PC-9 (cell line): ENCODE measurements at regions not wholly inside any gene's neighbourhood (a gene's known extent, or its start where the extent isn't known, plus 50 kb on each side); places are given as distances from the start of the nearest gene placed in this dataset.

Experiments
- BruUV-seq: library from RNA; stranded (reverse); fragments of 400-500 nt; replicated peaks from 2 replicates; lab custom pipeline; 2021; lab: Mats Ljungman, UMichigan
- CTCF ChIA-PET: fragments of 300-600 bp; sonication (Branson Sonifier 250); formaldehyde crosslinking; loops from one replicate; lab custom pipeline; 2022; ENCODE audit warnings: antibody characterized with exemption; lab: Charles Lee
- POLR2A ChIA-PET: fragments of 300-600 bp; sonication (Branson Sonifier 250); formaldehyde crosslinking; loops from one replicate; lab custom pipeline; 2022; ENCODE audit warnings: antibody characterized with exemption; ENCODE audit not compliant: unreplicated experiment; lab: Charles Lee
- DNase-seq, 2 experiments: peaks; one replicate each; pipeline versions ENCODE4 v3.0.0 to v3.0.0-alpha.2; 2015 to 2022; ENCODE audit warnings: mixed read lengths in 1 of 2
- H2AFZ ChIP-seq: fragments of 200-600 bp; sonication (generic); 2 replicates; pipeline ENCODE4 v1.8.1; 2017; ENCODE audit warnings: antibody characterized with exemption
- H3F3A ChIP-seq: fragments of 200-600 bp; sonication (generic); 2 replicates; pipeline ENCODE4 v1.8.1; 2017; ENCODE audit warnings: antibody characterized with exemption, mild to moderate bottlenecking, low read depth; ENCODE audit not compliant: insufficient read depth
- H3K27ac ChIP-seq: fragments of 200-600 bp; sonication (generic); 2 replicates; pipeline ENCODE4 v1.6.1; 2016; ENCODE audit warnings: mixed run types
- H3K27me3 ChIP-seq: fragments of 200-600 bp; sonication (generic); 2 replicates; pipeline ENCODE4 v1.6.1; 2016; ENCODE audit warnings: low read depth, mixed run types; ENCODE audit not compliant: insufficient read depth
- H3K36me3 ChIP-seq: fragments of 200-600 bp; sonication (generic); 2 replicates; pipeline ENCODE4 v1.6.1; 2016; ENCODE audit warnings: low read depth, mixed run types
- H3K4me1 ChIP-seq: fragments of 200-600 bp; sonication (generic); replicated peaks from 2 replicates; pipeline ENCODE4 v1.6.1; 2016; ENCODE audit warnings: mixed run types; ENCODE audit not compliant: insufficient read depth
- H3K4me2 ChIP-seq: fragments of 200-600 bp; sonication (generic); 2 replicates; pipeline ENCODE4 v1.6.1; 2017; ENCODE audit warnings: mixed run types
- H3K4me3 ChIP-seq: fragments of 200-600 bp; sonication (generic); 2 replicates; pipeline ENCODE4 v1.6.1; 2016; ENCODE audit warnings: mixed run types
- H3K79me2 ChIP-seq: fragments of 200-600 bp; sonication (generic); 2 replicates; pipeline ENCODE4 v1.6.1; 2017; ENCODE audit warnings: low read depth, mixed run types
- H3K9me2 ChIP-seq: fragments of 200-600 bp; sonication (generic); 2 replicates; pipeline ENCODE4 v1.8.1; 2017; ENCODE audit warnings: mild to moderate bottlenecking; ENCODE audit not compliant: insufficient read depth
- H3K9me3 ChIP-seq: fragments of 200-600 bp; sonication (generic); 2 replicates; pipeline ENCODE4 v1.8.1; 2016; ENCODE audit warnings: low read depth; ENCODE audit not compliant: insufficient read depth
- H4K20me1 ChIP-seq: fragments of 200-600 bp; sonication (generic); 2 replicates; pipeline ENCODE4 v1.8.1; 2017; ENCODE audit not compliant: insufficient read depth
- CTCF ChIP-seq: fragments of 200-600 bp; sonication (generic); conservative IDR thresholded peaks from 2 replicates; pipeline ENCODE4 v1.6.1; 2017; ENCODE audit warnings: mixed run types, antibody characterized with exemption, mild to moderate bottlenecking, moderate library complexity
- EZH2 ChIP-seq: fragments of 200-600 bp; sonication (generic); IDR thresholded peaks from 2 replicates; pipeline ENCODE4 v1.8.0; 2017; ENCODE audit warnings: antibody characterized with exemption, low read depth
- intact Hi-C: fragments of 100-400 bp; cut with micrococcal nuclease; formaldehyde crosslinking; loops from one replicate; pipeline ENCODE4 v1.10.0; 2022; ENCODE audit not compliant: unreplicated experiment

- no peaks in the 10 kb centered on the region for H3K79me2 ChIP-seq
- no peak for TF ChIP-seq EZH2
- TF ChIP-seq CTCF: no peak
- CTCF ChIA-PET: no interaction called here
- intact Hi-C loops: no loop called here
- H3K27me3 ChIP-seq: no peaks in the 10 kb centered on the region
- no TSS peak for BruUV-seq
- no peak overlapping the region for H2AFZ ChIP-seq
- H3F3A ChIP-seq: no peaks in the 10 kb centered on the region
- H3K27ac ChIP-seq: no peak overlapping the region
- no peak overlapping the region for H3K4me2 ChIP-seq
- no peaks in the 10 kb centered on the region for H3K9me2 ChIP-seq
- no peaks in the 10 kb centered on the region for H3K36me3 ChIP-seq
- POLR2A ChIA-PET: no interaction called here
- H4K20me1 ChIP-seq: no peaks in the 10 kb centered on the region
- H3K4me1 ChIP-seq: no peaks in the 10 kb centered on the region
- no peak for DNase-seq
- H3K4me3 ChIP-seq: no peak overlapping the region
- H3K9me3 ChIP-seq: no peaks in the 10 kb centered on the region
Measured at GRCh38 chr20:12019715-12020114, 102.0 kb downstream of the BTBD3 start.

GRCh38 chr20:12020846-12021245 lies 103.2 kb downstream of the BTBD3 start:
- Histone ChIP-seq H3K27me3 (no peaks in the 10 kb centered on the region), H3K9me3 (no peaks in the 10 kb centered on the region), H3K4me1 (no peaks in the 10 kb centered on the region), H3K36me3 (no peaks in the 10 kb centered on the region), H3K9me2 (no peaks in the 10 kb centered on the region), H3K4me2 (no peak overlapping the region), H3K4me3 (no peak overlapping the region), H3K79me2 (no peaks in the 10 kb centered on the region), H4K20me1 (no peaks in the 10 kb centered on the region), H2AFZ (no peak overlapping the region), H3K27ac (no peak overlapping the region), H3F3A (no peaks in the 10 kb centered on the region)
- TF ChIP-seq CTCF: no peak
- no peak for TF ChIP-seq EZH2
- ChIA-PET CTCF (no interaction called here), POLR2A (no interaction called here)
- BruUV-seq: no TSS peak
- intact Hi-C loops: no loop called here
- no peak for DNase-seq

- no peaks in the 10 kb centered on the region for H4K20me1 ChIP-seq
- H3K36me3 ChIP-seq: no peaks in the 10 kb centered on the region
- H3K4me2 ChIP-seq: no peak overlapping the region
- no TSS peak for BruUV-seq
- H3K9me2 ChIP-seq: no peaks in the 10 kb centered on the region
- no peak for DNase-seq
- H3K27me3 ChIP-seq: no peaks in the 10 kb centered on the region
- no peaks in the 10 kb centered on the region for H3K79me2 ChIP-seq
- H3F3A ChIP-seq: no peaks in the 10 kb centered on the region
- CTCF ChIA-PET: no interaction called here
- H3K4me3 ChIP-seq: no peak overlapping the region
- H2AFZ ChIP-seq: no peak overlapping the region
- no peak for TF ChIP-seq EZH2
- TF ChIP-seq CTCF: no peak
- H3K4me1 ChIP-seq: no peaks in the 10 kb centered on the region
- H3K27ac ChIP-seq: no peak overlapping the region
- intact Hi-C loops: no loop called here
- no peaks in the 10 kb centered on the region for H3K9me3 ChIP-seq
- POLR2A ChIA-PET: no interaction called here
Measured at GRCh38 chr20:12022126-12022525, 104.4 kb downstream of the BTBD3 start.
